Keratinocyte (primary cell): ENCODE measurements at regions not wholly inside any gene's neighbourhood (a gene's known extent, or its start where the extent isn't known, plus 50 kb on each side); places are given as distances from the start of the nearest gene placed in this dataset.
A peak's percentile ranks its signal among the peaks of the same experiment; 100 is the strongest.

Experiments
- DNase-seq: peaks from one replicate; pipeline ENCODE4 v3.0.0-alpha.2; 2011; ENCODE audit warnings: low read depth, missing footprints, low spot score
- FAIRE-seq: peaks from 2 replicates; lab custom pipeline; 2011; peaks lifted over from hg19 to GRCh38; lab: Jason Lieb, UNC
- H2AFZ ChIP-seq: 2 replicates; pipeline ENCODE4 v1.6.0; 2012; ENCODE audit warnings: low read length, control low read depth, inconsistent platforms; ENCODE audit not compliant: control insufficient read depth
- H3K27ac ChIP-seq: 2 replicates; pipeline ENCODE4 v1.5.1; 2011; ENCODE audit warnings: low read length; ENCODE audit not compliant: control insufficient read depth, insufficient read depth
- H3K27me3 ChIP-seq: 3 replicates; pipeline ENCODE4 v1.6.0; 2011; ENCODE audit warnings: low read length; ENCODE audit not compliant: control insufficient read depth, insufficient read depth; ENCODE audit errors: extremely low read depth
- H3K36me3 ChIP-seq, 2 experiments: 2 replicates in 1 of 2; 3 replicates in 1 of 2; pipeline ENCODE4 v1.5.1; 2011; ENCODE audit warnings: low read length in 2 of 2, mild to moderate bottlenecking in 1 of 2; ENCODE audit not compliant: control insufficient read depth in 2 of 2, insufficient read depth in 2 of 2; ENCODE audit errors: extremely low read depth in 1 of 2
- H3K4me1 ChIP-seq: 3 replicates; pipeline ENCODE4 v1.5.1; 2011; ENCODE audit warnings: low read length; ENCODE audit not compliant: control insufficient read depth, insufficient read depth; ENCODE audit errors: extremely low read depth
- H3K4me2 ChIP-seq: 3 replicates; pipeline ENCODE4 v1.6.0; 2011; ENCODE audit warnings: low read depth, low read length; ENCODE audit not compliant: control insufficient read depth, insufficient read depth; ENCODE audit errors: extremely low read depth
- H3K4me3 ChIP-seq, 3 experiments: fragments of 200-600 bp in 1 of 3; sonication (generic) in 1 of 3; 2 replicates in 2 of 3; 3 replicates in 1 of 3; pipeline ENCODE4 v1.5.1; 2011 to 2016; ENCODE audit warnings: low read length in 3 of 3, mild to moderate bottlenecking in 3 of 3, control low read depth in 2 of 3, inconsistent platforms in 1 of 3, low read depth in 1 of 3, mixed read lengths in 1 of 3, mixed run types in 1 of 3, moderate library complexity in 1 of 3; ENCODE audit not compliant: control insufficient read depth in 2 of 3, insufficient read depth in 2 of 3; ENCODE audit errors: extremely low read depth in 1 of 3
- H3K79me2 ChIP-seq: 2 replicates; pipeline ENCODE4 v1.6.0; 2012; ENCODE audit warnings: low read length; ENCODE audit not compliant: control insufficient read depth, insufficient read depth
- H3K9ac ChIP-seq: 3 replicates; pipeline ENCODE4 v1.6.0; 2011; ENCODE audit warnings: low read length; ENCODE audit not compliant: control insufficient read depth, insufficient read depth; ENCODE audit errors: extremely low read depth
- H3K9me1 ChIP-seq: 3 replicates; pipeline ENCODE4 v1.6.0; 2011; ENCODE audit warnings: low read length; ENCODE audit not compliant: control insufficient read depth, insufficient read depth; ENCODE audit errors: extremely low read depth
- H3K9me3 ChIP-seq: 2 replicates; pipeline ENCODE4 v1.5.1; 2012; ENCODE audit warnings: low read depth, low read length; ENCODE audit not compliant: control insufficient read depth
- H4K20me1 ChIP-seq: 3 replicates; pipeline ENCODE4 v1.6.0; 2011; ENCODE audit warnings: low read length; ENCODE audit not compliant: control insufficient read depth, insufficient read depth; ENCODE audit errors: extremely low read depth
- EZH2 ChIP-seq: IDR thresholded peaks from one replicate; pipeline ENCODE4 v1.6.1; 2012; ENCODE audit warnings: inconsistent platforms, mild to moderate bottlenecking, low read length, moderate library complexity
- dilution Hi-C: fragments of 300-500 bp; cut with MboI; formaldehyde crosslinking; loops from one replicate; pipeline ENCODE4 v1.7.0; 2020; ENCODE audit warnings: low sequenced_read_pairs; ENCODE audit not compliant: extremely low pct_ligation_motif_present
- TF ChIP-seq, protein P1 (sequence below), 3 experiments: IDR thresholded peaks in 1 of 3; conservative IDR thresholded peaks in 1 of 3; optimal IDR thresholded peaks in 1 of 3; 2 replicates in 2 of 3; 3 replicates in 1 of 3; pipeline versions ENCODE3 to v1.5.1; 2011; ENCODE audit warnings: low read length in 3 of 3, mild to moderate bottlenecking in 3 of 3, moderate library complexity in 2 of 3, control low read depth in 1 of 3, inconsistent platforms in 1 of 3; ENCODE audit not compliant: insufficient read depth in 2 of 3; ENCODE audit errors: extremely low read depth in 1 of 3

GRCh38 chr2:155377931-155378444 is 679.5 kb downstream of the KCNJ3 start:
- Histone ChIP-seq H3K9me1 (no peaks in the 10 kb centered on the region), H3K79me2 (no peaks in the 10 kb centered on the region), H3K4me1 (no peaks in the 10 kb centered on the region), H3K9me3 (no peaks in the 10 kb centered on the region), H3K9ac (no peak overlapping the region), H3K27me3 (no peaks in the 10 kb centered on the region), H3K27ac (no peak overlapping the region), H3K36me3 (no peaks in the 10 kb centered on the region), H2AFZ (no peak overlapping the region), H4K20me1 (no peaks in the 10 kb centered on the region), H3K4me2 (no peak overlapping the region), H3K4me3 (no peak overlapping the region)
- TF ChIP-seq EZH2, result no peak
- TF ChIP-seq, protein P1, sequence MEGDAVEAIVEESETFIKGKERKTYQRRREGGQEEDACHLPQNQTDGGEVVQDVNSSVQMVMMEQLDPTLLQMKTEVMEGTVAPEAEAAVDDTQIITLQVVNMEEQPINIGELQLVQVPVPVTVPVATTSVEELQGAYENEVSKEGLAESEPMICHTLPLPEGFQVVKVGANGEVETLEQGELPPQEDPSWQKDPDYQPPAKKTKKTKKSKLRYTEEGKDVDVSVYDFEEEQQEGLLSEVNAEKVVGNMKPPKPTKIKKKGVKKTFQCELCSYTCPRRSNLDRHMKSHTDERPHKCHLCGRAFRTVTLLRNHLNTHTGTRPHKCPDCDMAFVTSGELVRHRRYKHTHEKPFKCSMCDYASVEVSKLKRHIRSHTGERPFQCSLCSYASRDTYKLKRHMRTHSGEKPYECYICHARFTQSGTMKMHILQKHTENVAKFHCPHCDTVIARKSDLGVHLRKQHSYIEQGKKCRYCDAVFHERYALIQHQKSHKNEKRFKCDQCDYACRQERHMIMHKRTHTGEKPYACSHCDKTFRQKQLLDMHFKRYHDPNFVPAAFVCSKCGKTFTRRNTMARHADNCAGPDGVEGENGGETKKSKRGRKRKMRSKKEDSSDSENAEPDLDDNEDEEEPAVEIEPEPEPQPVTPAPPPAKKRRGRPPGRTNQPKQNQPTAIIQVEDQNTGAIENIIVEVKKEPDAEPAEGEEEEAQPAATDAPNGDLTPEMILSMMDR (optimal IDR thresholded peaks at IDR 0.05 in 1 of 3, IDR thresholded peaks at IDR 0.05 in 1 of 3, conservative IDR thresholded peaks at IDR 0.05 in 1 of 3; ENCODE audit: extremely low read depth in 1 of 3, insufficient read depth in 2 of 3, low read length in 3 of 3), result no peak
- DNase-seq, result no peak
- dilution Hi-C loops, result no loop called here
- FAIRE-seq, result no peak

GRCh38 chr2:155377266-155377680 is 678.8 kb downstream of the KCNJ3 start:
- DNase-seq (no peak), FAIRE-seq (no peak)
- no peaks in the 10 kb centered on the region for H3K9me3 ChIP-seq
- H3K79me2 ChIP-seq, result no peaks in the 10 kb centered on the region
- no peaks in the 10 kb centered on the region for H3K4me1 ChIP-seq
- TF ChIP-seq, protein P1 (optimal IDR thresholded peaks at IDR 0.05 in 1 of 3, IDR thresholded peaks at IDR 0.05 in 1 of 3, conservative IDR thresholded peaks at IDR 0.05 in 1 of 3; ENCODE audit: extremely low read depth in 1 of 3, insufficient read depth in 2 of 3, low read length in 3 of 3), result peak in 2 of 3 experiments; percentile 18 to 21
- TF ChIP-seq EZH2, result no peak
- H3K9me1 ChIP-seq, result no peaks in the 10 kb centered on the region
- no peaks in the 10 kb centered on the region for H3K36me3 ChIP-seq
- H2AFZ ChIP-seq, result no peak overlapping the region
- H3K27ac ChIP-seq, result no peak overlapping the region
- H3K9ac ChIP-seq, result no peak overlapping the region
- H3K4me3 ChIP-seq, result no peak overlapping the region
- dilution Hi-C loops, result no loop called here
- H3K4me2 ChIP-seq, result no peak overlapping the region
- H4K20me1 ChIP-seq, result no peaks in the 10 kb centered on the region
- no peaks in the 10 kb centered on the region for H3K27me3 ChIP-seq
